Left colon (tissue), 2 donors: ENCODE measurements at regions not wholly inside any gene's neighbourhood (a gene's known extent, or its start where the extent isn't known, plus 50 kb on each side); places are given as distances from the start of the nearest gene placed in this dataset.
"Not testable (repeated sequence)": the region's sequence is repeated elsewhere in the genome, so short reads cannot be mapped to it uniquely, and the experiment has no call there.

Experiments
- ATAC-seq: fragments of 200-7000 bp; cut with Tn5 transposase; one replicate; pipeline ENCODE4 v1.9.1; 2020; ENCODE audit warnings: mild to moderate bottlenecking, moderate library complexity
- DNase-seq, 2 donors: peaks; one replicate each; pipeline ENCODE4 v3.0.0-alpha.2; 2020
- intact Hi-C, 2 donors: fragments of 100-400 bp; cut with DNase I in 1 of 2; cut with micrococcal nuclease in 1 of 2; formaldehyde crosslinking; loops; one replicate each; pipeline versions ENCODE4 v1.11.2 to v1.14.0; 2022; cut with DNase I, micrococcal nuclease
- donor health status: DM: no; HTN: no; CAD: no.
- donor health status: DM: yes; HTN: yes; CAD: no.

DNA sequence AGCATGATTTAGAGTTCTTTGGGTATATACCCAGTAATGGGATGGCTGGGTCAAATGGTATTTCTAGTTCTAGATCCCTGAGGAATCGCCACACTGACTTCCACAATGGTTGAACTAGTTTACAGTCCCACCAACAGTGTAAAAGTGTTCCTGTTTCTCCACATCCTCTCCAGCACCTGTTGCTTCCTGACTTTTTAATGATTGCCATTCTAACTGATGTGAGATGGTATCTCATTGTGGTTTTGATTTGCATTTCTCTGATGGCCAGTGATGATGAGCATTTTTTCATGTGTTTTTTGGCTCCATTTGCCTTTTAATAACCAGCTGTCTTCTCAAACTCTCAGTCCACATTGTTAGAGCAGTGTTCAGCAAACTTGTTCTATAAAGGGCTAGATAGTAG, 155.9 kb downstream of the MFSD1 start:
- ATAC-seq, DNase-seq, intact Hi-C loops: not testable (repeated sequence)

DNA sequence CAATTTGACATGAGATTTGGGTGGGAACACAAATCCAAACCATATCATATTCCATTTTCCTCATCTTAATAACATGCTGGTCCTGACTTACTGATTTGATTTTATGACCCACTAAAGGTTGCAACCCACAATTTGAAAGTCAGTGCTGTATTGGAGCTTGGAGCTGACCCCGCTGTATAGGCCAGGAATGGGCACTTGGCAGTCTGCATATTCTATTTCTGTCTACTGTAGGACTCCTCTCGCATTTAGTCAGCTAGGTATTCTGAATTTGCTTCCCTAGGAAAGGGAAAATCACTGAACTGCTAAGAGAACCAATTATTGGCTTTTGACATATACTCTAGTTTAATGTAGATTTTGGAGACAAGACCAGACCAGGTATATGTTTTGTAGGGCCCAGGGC, 157.0 kb downstream of the MFSD1 start:
- intact Hi-C loops: no loop called here
- DNase-seq: no peak
- ATAC-seq: no peak

DNA sequence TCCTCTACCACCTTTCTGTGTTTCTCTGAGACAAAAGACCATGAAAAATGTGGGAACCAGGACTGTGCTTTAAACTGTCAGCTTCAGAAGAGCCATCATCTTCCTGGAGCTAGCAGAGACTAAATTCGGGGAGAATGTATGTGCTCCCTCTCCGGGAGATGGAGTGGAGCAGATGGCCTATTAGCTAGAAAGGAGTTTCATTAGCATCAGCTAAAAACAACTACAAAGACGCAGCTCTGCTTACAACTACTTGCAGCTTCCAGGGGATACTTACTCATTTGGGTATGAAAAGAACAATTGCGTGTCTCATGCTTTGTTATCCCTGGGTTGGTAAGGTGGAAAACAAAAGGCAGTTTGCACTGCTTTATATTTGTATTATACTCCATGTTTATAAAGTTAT, 159.6 kb downstream of the MFSD1 start:
- intact Hi-C loops: no loop called here
- DNase-seq (no peak), ATAC-seq (no peak)

DNA sequence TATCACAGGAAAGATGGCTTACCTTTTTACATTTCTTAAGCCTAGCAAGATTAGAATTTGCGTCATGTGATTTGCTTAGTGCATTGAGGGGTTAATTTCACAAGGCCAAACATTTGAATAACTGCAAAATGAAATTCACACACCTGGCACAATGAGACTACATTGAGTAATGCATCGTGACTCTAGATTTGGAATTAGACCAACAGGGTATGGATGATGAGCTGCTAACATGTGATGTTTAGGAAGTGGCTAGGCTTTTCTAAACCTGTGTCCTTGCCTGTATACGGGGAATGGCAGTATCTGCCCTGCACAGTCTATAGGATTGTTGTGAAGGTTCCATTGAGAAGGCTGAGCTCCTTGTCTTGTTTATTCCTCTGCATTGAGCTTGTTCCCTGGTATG, 160.1 kb downstream of the MFSD1 start:
- ATAC-seq (no peak), DNase-seq (no peak)
- intact Hi-C loops: no loop called here

DNA sequence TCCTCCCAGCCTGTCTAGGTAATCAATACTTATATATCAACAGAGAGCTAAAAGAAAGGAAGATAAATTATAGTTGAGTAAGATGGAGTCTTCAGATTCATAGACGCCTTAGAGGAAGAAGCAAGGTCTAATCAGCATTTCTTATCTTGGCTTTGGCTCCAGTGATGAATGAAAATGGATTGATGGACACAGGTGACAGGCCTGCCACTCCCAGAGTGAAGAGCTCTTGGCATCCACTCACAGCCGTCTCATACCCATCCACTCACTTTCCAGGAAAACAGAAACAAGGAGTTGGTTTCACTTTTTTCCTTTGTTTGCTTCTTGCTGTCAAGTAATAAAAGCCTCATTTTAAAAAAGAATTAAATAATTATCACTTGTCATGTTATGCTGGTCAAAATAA, 168.2 kb downstream of the MFSD1 start:
- intact Hi-C loops: no loop called here
- DNase-seq (no peak), ATAC-seq (no peak)

DNA sequence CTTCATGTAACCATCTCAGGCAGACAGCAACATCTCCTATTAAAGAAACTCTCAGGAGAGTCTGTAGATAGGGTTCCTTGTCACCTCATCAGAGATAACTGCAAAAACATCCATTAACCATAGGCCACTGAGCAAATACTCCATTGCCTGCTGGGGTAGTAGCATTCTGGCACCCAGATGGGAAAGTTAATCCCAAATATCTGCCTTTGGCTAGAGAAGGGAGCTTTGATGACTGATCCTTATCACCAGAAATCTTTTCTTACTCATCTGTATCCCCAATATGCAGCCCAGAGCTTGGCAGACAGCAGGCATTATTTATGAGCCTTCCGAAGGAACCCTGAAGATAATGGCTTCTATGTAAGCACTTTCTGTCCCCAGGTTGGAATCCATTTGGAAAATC, 173.1 kb downstream of the MFSD1 start:
- DNase-seq (no peak), ATAC-seq (no peak)
- intact Hi-C loops: no loop called here

DNA sequence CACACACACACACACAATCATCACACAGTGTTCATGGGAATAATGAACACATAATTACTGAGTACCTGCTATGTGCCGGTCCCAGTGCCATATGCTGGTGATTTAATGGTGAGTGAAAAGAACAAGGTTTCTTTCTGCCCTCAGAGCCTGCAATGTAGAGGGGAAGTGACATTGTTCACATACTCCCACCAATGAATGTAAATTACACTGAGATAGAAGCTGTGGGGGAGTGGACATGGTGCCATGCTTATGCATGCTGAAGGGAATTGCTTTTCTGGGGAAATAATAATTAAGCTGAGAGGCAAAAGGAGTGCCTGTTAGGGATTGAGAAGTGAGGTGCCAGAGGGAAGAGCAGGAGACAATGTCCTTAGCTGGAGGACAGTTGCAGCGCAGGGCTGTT, 175.1 kb downstream of the MFSD1 start:
- ATAC-seq: no peak
- intact Hi-C loops: no loop called here

DNA sequence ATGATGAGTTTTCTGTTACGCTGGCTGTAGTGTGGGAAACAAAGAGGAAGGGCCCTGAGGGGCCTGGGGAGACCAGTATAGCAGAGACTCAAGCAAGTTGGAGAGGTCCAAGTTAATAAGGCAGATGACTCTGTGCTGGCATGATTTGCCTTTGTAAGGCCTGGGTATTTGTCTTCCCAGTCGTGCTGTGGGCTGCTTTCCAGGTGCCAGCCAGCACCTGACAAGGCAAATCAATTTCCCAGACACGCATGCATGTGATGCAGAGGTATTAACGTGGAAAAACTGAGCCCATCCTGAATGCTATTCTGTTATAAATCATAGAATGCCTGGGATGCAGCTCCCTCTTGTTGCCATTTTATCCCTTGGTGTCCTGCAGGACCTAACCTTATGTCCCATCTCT, 175.6 kb downstream of the MFSD1 start:
- ATAC-seq (no peak), DNase-seq (no peak)
- intact Hi-C loops: no loop called here

More for the DNA sequence above, 175.1 kb downstream of the MFSD1 start:
- DNase-seq: no peak

DNA sequence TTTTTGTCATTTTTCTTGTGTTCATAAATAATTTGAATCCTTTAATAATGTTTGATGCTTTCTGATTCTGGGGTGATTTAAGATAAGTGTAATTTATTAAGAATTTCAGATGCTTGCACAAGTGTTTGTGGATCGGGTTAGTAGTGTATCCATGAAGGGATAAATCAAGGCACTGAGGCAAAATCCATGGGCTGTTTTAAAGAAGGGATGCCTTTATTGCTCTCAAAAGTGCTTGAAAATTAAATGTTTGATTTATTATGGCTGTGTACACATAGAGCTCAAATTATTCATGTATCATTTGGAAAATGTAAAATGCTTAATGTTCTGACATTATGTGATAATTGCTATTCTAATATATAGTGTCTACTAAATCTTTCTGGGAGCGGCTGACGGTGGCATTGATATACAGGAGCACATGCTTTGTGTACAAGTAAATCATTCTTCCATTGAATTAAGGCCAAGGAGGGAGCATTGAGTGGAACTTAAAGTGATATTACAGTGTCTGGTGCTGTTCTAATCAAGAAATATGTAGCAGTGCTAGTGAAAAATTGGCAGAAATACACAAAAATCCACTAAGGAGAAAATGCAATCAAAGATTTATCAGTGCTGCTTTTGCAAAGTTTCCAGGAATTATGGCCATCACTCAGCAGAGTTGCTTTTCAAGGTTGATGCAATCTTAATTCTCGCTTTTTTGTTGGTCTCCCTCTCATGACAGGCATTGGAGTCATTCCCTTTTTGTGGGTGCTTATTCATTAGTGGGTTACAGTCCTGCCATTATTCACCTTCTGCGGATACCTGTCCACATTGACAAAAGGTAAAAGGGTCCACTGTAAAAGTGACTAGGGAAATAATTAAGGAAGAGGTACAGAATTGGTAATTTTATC, 181.6 kb downstream of the MFSD1 start:
- no peak for ATAC-seq
- intact Hi-C loops: no loop called here
- no peak for DNase-seq

DNA sequence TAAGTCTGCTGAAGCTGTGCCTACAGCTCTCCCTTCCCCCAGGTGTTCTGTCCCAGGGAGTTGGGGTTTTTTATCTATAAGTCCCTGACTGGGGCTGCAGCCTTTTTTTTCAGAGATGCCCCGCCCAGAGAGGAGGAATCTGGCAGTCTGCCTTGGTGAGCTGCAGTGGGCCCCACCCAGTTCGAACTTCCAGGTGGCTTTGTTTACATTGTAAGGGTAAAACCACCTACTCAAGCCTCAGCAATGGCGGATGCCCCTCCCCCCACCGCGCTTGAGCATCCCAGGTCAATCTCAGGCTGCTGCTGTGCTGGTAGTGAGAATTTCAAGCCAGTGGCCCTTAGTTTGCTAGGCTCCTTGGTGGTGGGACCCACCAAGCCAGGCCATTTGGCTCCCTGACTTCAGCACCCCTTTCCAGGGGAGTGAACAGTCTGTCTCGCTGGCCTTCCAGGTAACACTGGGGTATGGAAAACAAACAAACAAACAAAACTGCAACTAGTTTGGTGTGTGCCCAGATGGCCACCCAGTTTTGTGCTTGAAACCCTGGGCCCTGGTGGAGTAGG, 189.4 kb downstream of the MFSD1 start:
- ATAC-seq: peak; percentile 88
- intact Hi-C loops: no loop called here
- DNase-seq: peak; percentile 75 to 84

DNA sequence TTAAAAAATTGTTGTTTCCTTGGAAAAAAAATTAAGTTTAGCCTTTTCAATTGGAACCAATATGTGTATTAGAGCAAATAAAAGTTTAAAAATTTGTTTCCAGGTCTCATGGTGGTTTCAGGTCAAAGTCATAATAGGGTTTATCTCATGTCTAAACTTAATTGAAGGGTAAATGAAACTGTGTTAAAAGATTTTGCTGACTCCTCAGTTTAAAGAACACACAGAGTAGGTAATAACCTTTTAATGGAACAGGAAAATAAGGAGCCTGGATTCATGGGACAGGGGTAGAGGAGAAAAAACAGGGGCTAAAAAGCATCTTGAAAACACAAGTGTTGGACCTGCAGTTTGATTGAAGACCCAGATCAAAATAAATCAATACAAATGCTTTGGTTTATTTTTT, 190.6 kb downstream of the MFSD1 start:
- no peak for ATAC-seq
- no peak for DNase-seq
- intact Hi-C loops: no loop called here

DNA sequence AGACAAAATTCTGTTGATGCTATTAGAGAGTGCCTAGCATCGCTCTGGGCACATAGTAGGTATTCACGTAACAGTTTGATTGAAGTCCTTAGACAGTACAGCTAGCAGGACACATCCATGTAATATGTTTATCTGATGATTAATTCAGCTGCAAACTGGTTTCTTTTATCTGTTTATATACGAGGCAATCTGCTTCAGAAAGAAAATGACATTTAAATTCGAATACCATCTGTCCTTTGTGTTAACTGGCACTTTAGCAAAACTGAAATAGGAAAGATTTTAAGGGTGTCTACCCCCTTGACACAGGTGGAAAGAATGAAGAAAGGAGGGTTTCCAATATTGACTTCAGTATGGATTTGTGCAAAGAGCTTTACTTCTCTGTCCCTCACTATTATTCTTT, 192.5 kb downstream of the MFSD1 start:
- ATAC-seq: no peak
- intact Hi-C loops: no loop called here
- DNase-seq: no peak

DNA sequence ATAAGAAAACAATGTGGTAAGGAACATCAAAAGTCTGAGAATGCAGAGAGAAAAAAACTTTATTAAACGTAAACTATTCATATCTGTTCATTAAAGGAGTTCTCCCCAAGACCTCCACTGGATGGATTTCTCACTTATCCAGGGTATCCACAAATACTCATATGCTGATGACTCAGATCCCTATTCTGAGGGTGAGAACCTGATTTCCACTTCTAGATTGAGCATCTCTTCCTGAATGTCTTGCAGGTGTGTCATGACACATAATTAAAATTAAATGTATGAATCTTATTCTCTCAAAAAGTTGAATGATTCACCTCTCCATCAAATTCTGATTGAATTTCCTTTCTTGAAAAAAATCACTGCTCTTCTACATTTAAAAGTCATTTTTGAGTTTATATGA, 199.9 kb downstream of the MFSD1 start:
- DNase-seq: no peak
- intact Hi-C loops: no loop called here

DNA sequence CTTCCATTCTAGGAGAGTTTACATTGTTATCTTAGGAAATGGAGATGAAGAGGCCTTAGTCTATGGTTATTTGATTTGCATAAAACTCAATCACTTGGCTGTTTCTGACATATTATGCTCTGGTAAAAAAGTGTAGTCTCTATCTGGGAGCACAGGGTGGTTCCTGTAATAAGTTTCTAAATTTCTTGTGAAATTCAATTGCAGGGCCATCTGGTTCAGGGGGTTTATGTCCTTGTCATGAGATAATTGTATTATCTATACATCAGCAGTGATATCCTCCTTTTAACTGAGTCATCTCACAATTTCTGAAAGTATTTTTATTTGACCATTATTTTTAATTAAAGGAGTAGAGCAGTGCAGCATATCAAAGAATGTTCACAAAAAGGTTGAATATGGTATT, 203.3 kb downstream of the MFSD1 start:
- intact Hi-C loops: no loop called here
- no peak for ATAC-seq
- DNase-seq: no peak

More for the DNA sequence above, 199.9 kb downstream of the MFSD1 start:
- ATAC-seq: no peak

DNA sequence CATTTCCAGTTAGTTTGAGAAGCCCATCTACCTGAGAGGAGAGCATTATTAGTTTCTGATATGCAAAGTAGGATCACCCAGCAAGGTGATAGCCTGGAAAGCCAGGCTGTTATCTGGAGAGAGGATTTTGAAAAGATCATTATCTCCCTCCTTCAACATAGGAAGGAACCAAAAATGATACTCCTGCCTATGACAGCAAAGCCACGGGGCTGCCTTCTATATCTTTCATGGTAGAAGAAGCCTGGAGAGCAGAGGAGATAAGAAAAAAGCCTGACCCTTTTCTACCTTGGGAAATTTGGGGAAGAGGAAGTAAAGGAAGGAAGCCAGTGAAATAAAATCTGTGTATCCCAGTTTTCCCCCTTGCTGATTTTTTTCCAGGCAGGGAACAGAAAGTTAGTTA, 205.5 kb downstream of the MFSD1 start:
- ATAC-seq (no peak), DNase-seq (no peak)
- intact Hi-C loops: no loop called here

DNA sequence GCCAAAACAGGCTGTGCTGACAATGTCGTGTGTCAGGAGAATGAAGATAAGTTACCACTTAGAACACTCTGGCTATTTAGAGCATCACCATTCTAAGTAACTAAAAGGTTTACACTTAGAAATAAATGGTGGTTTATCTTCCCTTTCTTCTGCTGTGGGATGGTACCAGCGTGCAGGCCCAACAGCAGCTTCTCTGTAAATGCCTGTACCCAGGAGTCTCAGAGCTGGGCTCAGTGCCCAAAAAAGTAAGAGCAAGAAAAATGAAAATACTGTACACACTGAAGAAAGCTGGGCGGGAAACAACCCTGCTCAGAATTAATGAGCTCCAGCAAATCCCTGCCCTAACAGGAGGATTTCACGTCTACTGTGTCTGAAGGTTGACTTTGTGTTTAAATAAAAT, 206.5 kb downstream of the MFSD1 start:
- DNase-seq: no peak
- ATAC-seq: no peak
- intact Hi-C loops: no loop called here

DNA sequence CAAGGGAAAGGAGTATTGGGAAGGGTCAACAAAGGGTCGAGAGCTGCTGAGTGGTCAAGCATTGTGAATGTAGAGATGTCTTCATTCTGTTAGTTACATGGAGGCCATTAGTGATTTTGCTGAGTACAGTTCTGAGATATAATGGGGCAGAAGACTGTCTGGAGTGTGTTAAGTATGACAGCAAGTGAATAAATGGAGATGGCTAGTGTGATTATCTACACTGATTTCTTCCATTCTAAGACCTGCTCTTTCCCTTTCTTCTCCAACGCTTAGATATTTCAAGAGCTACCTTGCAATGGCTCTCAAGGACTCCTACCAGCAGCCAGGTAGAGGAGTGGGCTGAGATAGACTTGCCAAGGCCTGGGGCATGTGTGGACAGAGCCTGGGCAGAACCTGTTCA, 216.5 kb downstream of the MFSD1 start:
- ATAC-seq (no peak), DNase-seq (no peak)
- intact Hi-C loops: no loop called here

DNA sequence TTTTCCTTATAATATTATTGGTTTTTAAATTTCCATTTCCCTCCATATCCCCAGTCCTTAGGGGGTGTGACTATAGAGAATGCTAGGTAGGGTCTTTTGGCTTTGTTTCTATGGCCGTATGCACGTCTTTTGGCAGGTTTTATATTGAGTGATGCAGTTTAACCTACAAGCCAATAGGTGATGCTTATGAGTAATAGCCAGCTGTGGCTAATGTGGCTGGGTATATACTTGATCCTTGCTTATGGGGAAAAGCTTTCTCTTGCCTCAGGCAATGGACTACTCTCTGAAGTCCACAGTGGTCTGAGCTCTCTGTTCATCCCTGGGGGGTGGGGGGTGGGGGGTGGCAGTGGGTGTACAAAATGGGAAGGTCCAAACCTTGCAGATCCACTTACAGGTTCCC, 223.9 kb downstream of the MFSD1 start:
- ATAC-seq (no peak), DNase-seq (no peak)
- intact Hi-C loops: no loop called here

DNA sequence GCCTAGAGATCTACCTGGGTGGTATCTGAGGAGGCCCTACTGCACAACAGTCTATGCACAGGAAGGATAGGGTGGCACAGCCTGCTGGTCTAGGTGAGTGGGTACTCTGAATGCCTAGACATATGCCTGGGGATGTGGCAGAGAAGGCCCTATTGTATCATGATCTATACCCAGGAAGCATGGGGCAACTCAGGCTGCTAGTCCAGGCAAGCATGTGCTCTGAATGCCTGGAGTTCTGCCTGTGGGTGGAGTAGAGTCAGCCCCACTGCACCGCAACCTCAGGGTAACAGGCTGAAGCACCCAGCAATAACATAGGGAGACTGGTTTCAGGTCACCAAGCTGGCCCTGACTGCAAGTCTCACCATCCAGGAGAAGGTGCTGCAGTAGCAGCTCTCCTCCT, 224.7 kb downstream of the MFSD1 start:
- intact Hi-C loops: no loop called here
- no peak for ATAC-seq

DNA sequence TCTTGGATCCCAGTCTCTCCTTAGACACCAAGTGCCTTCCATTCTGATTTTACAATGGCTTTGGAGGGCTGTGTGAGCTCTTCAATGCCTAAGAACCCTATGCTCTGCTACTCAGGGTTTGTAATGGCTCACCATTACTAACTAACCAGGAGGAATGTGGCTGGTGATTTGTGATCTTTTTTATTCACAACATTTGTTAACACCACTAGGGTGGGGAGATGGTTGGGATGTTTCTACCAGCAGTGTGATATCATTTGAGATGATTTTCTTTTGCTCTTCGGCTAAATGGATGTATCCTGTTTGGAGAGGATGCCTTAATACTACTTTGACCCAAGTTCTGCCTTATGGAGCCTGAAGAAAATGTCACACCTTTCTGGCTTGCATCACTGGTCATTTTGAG, 226.9 kb downstream of the MFSD1 start:
- DNase-seq (no peak), ATAC-seq (no peak)
- intact Hi-C loops: no loop called here

More for the DNA sequence above, 224.7 kb downstream of the MFSD1 start:
- no peak for DNase-seq
